Epithelial cell of esophagus (primary cell): ENCODE measurements at regions not wholly inside any gene's neighbourhood (a gene's known extent, or its start where the extent isn't known, plus 50 kb on each side); places are given as distances from the start of the nearest gene placed in this dataset.

ENCODE experiments used
- DNase-seq: peaks from one replicate; pipeline ENCODE4 v3.0.0; 2010; ENCODE audit warnings: low read depth
- H3K4me3 ChIP-seq: 2 replicates; pipeline ENCODE4 v1.5.1; 2011; ENCODE audit warnings: mild to moderate bottlenecking, low read length, control low read depth
- TF ChIP-seq, protein P1 (sequence below): IDR thresholded peaks from 2 replicates; pipeline ENCODE4 v1.5.1; 2011; ENCODE audit warnings: low read depth, mild to moderate bottlenecking, low read length, control low read depth, inconsistent platforms; ENCODE audit not compliant: insufficient read depth; ENCODE audit errors: missing control alignments

DNA sequence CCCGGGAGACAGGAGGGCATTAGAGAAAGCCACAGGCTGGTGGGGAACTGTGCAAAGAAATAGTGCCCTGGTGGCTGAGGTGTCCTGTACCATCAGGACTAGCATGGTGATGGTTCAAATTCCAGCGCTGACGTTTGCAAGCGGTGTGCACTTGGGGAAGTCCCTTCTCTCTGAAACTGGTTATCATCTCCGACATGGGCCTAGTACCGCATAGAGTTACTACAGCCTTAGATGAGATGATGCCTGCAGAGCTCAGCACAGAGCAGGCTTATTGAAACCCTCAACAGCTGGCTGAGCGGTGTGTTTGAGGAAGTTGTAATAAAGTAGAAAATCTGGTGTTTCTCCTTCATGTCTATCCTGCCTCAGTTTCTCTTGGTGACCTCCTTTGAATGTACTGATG, 136.7 kb upstream of the WSCD1 start:
- TF ChIP-seq, protein P1, sequence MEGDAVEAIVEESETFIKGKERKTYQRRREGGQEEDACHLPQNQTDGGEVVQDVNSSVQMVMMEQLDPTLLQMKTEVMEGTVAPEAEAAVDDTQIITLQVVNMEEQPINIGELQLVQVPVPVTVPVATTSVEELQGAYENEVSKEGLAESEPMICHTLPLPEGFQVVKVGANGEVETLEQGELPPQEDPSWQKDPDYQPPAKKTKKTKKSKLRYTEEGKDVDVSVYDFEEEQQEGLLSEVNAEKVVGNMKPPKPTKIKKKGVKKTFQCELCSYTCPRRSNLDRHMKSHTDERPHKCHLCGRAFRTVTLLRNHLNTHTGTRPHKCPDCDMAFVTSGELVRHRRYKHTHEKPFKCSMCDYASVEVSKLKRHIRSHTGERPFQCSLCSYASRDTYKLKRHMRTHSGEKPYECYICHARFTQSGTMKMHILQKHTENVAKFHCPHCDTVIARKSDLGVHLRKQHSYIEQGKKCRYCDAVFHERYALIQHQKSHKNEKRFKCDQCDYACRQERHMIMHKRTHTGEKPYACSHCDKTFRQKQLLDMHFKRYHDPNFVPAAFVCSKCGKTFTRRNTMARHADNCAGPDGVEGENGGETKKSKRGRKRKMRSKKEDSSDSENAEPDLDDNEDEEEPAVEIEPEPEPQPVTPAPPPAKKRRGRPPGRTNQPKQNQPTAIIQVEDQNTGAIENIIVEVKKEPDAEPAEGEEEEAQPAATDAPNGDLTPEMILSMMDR: no peak
- DNase-seq: no peak
- H3K4me3 ChIP-seq: no peak overlapping the region

DNA sequence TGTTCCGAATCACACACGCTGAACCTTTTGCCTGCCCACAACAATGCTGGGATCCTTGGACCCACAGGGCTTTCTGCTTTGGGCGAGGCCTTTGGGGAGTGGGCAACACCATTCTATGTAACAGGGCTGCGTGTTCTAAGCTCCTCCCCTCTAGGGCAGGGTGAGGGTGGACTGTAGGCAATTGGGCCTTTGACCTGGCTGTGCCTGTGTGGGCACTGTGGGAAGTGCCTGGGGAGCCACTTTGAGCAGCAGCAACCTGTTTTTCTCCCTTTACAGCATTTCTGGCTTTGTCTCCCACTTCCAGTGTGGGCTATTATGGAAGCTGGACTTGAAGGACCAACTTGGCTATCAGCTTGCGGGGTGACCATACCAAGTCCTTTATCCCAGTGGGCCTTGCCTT, 128.9 kb upstream of the WSCD1 start:
- H3K4me3 ChIP-seq: no peak overlapping the region
- TF ChIP-seq, protein P1: no peak
- DNase-seq: no peak

DNA sequence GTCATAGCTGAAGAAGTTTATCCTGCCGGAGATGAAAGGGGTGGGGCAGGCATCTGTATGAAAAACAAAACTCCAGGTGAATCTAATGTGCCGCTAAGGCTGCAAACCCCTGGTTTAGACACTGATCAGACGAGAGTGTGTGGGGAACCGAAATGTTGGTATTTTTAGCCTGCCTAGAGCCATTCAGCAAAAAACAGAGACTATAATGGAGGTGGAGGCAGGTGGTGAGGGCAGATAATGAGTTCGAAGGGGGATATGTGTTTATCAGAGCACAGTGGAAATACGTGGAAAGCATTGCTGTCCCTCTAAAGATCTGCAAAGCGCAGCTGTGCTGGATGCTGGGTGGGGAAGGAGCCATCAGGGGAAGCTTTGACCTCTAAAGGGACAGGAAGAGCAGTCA, 127.5 kb upstream of the WSCD1 start:
- no peak for DNase-seq
- H3K4me3 ChIP-seq: no peak overlapping the region

DNA sequence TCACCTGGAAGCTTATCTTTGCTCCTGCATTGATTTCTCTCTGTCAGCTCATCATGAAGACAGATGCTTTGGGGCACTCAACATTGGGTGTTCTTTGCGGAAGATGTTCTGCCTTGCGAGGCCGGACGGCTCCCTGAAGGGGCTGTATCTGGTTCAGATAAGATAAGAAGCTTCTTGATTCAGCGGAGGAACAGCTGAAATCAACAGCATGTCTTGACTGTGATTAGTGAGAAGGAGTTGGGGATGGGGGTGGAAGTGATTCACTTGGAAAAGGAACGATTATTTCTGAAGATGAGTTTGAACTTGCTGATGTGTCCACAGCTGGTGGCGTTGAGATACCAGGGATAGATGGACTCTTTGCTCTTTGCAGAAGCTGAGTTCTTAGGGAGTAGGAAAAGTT, 126.9 kb upstream of the WSCD1 start:
- TF ChIP-seq, protein P1: no peak
- DNase-seq: no peak
- H3K4me3 ChIP-seq: no peak overlapping the region

More for the DNA sequence above, 127.5 kb upstream of the WSCD1 start:
- TF ChIP-seq, protein P1: no peak

DNA sequence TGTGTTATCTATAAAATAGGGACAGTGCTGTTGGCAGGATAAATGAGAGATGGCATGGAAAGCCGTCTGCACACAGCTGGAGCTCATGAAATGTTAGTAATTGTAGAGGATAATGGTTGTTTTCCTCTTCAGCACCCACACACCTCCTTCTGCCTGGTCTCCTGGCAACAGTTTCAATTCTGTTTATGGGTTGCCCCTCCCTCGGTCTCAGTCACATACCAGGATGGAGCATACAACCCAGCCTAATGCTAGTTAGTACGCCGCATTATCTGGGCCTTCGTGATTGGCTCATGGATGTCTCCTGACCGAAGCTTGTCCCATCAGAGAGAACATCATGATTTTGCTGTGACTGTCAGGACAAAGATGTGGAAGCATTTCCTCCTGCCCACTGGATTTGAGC, 126.2 kb upstream of the WSCD1 start:
- H3K4me3 ChIP-seq: no peak overlapping the region
- TF ChIP-seq, protein P1: no peak
- DNase-seq: no peak

DNA sequence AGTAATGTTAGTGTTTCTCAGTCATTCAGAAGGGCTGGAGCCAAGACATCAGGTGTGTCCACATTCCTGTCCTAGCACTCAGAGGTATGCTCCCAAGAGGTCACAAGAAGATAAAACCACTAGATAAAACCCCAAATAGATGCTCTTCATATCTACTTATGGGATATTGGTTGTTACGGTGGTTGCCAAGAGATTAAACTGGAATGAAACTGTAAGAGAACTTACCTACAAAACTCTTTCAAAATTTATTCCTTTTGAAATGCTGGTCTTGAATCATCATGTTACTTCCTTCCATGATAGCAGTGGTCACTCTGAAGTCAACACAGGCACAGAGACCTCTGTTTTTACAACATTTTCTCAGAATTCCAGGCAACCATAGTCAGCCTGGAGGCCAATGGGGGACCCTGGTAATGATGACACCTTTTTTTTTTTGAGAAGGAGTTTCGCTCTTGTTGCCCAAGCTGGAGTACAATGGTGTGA, 122.4 kb upstream of the WSCD1 start:
- DNase-seq: no peak
- TF ChIP-seq, protein P1: no peak
- no peak overlapping the region for H3K4me3 ChIP-seq

DNA sequence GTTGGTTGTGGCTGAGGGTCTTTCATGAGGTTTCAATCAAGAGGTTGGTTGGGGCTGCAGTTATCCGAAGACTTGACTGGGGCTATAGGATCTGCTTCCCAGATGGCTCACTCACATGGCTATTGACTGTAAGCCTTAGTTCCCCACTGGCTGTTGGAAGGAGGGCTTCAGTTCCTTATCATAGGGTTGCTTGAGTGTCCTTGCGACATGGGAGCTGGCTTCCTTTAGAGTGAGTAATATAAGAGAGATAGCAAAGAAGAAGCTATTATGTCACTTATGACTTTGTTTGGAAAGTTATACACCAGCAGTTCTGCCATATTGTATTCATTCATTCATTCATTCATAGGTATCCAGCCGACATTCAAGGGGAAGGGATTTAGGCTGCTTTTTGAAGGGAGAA, 121.4 kb upstream of the WSCD1 start:
- TF ChIP-seq, protein P1: no peak
- no peak for DNase-seq
- no peak overlapping the region for H3K4me3 ChIP-seq
